ENCODE measurements at regions not wholly inside any gene's neighbourhood (a gene's known extent, or its start where the extent isn't known, plus 50 kb on each side); places are given as distances from the start of the nearest gene placed in this dataset.

DNA sequence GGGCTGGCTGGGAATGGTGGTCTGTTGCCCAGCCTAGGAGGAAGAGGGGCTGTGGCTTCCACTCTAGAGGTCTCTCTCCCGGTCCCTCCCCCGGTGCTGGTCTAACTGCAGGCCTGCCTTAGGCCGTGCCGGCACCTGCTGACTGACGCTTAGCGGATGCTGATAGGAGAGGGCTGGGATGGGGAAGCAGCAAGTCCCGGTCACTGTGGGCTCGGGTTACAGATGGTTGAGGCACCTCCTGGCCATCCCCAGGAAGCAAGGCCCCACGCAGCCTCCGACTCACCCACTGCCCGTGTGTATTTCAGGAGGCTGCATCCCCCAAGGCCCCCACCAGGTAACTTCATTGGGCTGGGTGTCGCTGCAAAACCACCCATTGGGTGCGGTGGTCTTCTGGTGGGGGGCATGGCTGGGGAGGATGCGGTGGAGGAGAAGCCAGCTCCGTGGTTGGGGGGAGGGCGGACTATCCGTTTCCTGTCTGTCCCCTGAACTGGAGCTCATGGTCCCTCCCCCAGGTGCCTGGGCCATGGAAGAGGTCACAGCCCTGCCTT is 278.9 kb downstream of the SEC14L1 start (continued):
- TF ChIP-seq, protein P1, sequence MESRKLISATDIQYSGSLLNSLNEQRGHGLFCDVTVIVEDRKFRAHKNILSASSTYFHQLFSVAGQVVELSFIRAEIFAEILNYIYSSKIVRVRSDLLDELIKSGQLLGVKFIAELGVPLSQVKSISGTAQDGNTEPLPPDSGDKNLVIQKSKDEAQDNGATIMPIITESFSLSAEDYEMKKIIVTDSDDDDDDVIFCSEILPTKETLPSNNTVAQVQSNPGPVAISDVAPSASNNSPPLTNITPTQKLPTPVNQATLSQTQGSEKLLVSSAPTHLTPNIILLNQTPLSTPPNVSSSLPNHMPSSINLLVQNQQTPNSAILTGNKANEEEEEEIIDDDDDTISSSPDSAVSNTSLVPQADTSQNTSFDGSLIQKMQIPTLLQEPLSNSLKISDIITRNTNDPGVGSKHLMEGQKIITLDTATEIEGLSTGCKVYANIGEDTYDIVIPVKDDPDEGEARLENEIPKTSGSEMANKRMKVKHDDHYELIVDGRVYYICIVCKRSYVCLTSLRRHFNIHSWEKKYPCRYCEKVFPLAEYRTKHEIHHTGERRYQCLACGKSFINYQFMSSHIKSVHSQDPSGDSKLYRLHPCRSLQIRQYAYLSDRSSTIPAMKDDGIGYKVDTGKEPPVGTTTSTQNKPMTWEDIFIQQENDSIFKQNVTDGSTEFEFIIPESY (CRISPR knock-in tag; IDR thresholded peaks at IDR 0.05): peak; percentile 97
- TF ChIP-seq MAZ (CRISPR knock-in tag; conservative IDR thresholded peaks at IDR 0.05 in 1 of 2, IDR thresholded peaks at IDR 0.05 in 1 of 2) (no peak), NRF1 (conservative IDR thresholded peaks at IDR 0.05 in 1 of 2, IDR thresholded peaks at IDR 0.05 in 1 of 2) (peak in 1 of 2 experiments; percentile 42; a peak in 2 of 4 replicates), CBX1 (IDR thresholded peaks at IDR 0.05; ENCODE audit: low read depth) (no peak), MEF2D (tag; conservative IDR thresholded peaks at IDR 0.05; ENCODE audit: low read depth) (no peak), ZNF57 (CRISPR knock-in tag; IDR thresholded peaks at IDR 0.05) (no peak), NONO (IDR thresholded peaks at IDR 0.05; ENCODE audit: low read depth in 2 of 2, low read length in 1 of 2) (no peak), RCOR1 (IDR thresholded peaks at IDR 0.05; ENCODE audit: borderline replicate concordance in 1 of 2, low read depth in 2 of 2, low read length in 2 of 2) (peak in 1 of 2 experiments; percentile 84; a peak in 2 of 4 replicates), BRCA1 (IDR thresholded peaks at IDR 0.05) (no peak), BRCA1 (CRISPR knock-in tag; IDR thresholded peaks at IDR 0.05) (no peak), PML (IDR thresholded peaks at IDR 0.05; ENCODE audit: low read length) (no peak), CTBP1 (IDR thresholded peaks at IDR 0.05; ENCODE audit: borderline replicate concordance) (peak; percentile 85)
- TF ChIP-seq, protein P2, sequence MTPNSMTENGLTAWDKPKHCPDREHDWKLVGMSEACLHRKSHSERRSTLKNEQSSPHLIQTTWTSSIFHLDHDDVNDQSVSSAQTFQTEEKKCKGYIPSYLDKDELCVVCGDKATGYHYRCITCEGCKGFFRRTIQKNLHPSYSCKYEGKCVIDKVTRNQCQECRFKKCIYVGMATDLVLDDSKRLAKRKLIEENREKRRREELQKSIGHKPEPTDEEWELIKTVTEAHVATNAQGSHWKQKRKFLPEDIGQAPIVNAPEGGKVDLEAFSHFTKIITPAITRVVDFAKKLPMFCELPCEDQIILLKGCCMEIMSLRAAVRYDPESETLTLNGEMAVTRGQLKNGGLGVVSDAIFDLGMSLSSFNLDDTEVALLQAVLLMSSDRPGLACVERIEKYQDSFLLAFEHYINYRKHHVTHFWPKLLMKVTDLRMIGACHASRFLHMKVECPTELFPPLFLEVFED (CRISPR knock-in tag; conservative IDR thresholded peaks at IDR 0.05): no peak
- TF ChIP-seq, protein P3, sequence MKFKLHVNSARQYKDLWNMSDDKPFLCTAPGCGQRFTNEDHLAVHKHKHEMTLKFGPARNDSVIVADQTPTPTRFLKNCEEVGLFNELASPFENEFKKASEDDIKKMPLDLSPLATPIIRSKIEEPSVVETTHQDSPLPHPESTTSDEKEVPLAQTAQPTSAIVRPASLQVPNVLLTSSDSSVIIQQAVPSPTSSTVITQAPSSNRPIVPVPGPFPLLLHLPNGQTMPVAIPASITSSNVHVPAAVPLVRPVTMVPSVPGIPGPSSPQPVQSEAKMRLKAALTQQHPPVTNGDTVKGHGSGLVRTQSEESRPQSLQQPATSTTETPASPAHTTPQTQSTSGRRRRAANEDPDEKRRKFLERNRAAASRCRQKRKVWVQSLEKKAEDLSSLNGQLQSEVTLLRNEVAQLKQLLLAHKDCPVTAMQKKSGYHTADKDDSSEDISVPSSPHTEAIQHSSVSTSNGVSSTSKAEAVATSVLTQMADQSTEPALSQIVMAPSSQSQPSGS (CRISPR knock-in tag; IDR thresholded peaks at IDR 0.05): no peak
- TF ChIP-seq, protein P4, sequence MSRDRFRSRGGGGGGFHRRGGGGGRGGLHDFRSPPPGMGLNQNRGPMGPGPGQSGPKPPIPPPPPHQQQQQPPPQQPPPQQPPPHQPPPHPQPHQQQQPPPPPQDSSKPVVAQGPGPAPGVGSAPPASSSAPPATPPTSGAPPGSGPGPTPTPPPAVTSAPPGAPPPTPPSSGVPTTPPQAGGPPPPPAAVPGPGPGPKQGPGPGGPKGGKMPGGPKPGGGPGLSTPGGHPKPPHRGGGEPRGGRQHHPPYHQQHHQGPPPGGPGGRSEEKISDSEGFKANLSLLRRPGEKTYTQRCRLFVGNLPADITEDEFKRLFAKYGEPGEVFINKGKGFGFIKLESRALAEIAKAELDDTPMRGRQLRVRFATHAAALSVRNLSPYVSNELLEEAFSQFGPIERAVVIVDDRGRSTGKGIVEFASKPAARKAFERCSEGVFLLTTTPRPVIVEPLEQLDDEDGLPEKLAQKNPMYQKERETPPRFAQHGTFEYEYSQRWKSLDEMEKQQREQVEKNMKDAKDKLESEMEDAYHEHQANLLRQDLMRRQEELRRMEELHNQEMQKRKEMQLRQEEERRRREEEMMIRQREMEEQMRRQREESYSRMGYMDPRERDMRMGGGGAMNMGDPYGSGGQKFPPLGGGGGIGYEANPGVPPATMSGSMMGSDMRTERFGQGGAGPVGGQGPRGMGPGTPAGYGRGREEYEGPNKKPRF (IDR thresholded peaks at IDR 0.05; ENCODE audit: low read depth, low read length): no peak
- TF ChIP-seq, protein P5, sequence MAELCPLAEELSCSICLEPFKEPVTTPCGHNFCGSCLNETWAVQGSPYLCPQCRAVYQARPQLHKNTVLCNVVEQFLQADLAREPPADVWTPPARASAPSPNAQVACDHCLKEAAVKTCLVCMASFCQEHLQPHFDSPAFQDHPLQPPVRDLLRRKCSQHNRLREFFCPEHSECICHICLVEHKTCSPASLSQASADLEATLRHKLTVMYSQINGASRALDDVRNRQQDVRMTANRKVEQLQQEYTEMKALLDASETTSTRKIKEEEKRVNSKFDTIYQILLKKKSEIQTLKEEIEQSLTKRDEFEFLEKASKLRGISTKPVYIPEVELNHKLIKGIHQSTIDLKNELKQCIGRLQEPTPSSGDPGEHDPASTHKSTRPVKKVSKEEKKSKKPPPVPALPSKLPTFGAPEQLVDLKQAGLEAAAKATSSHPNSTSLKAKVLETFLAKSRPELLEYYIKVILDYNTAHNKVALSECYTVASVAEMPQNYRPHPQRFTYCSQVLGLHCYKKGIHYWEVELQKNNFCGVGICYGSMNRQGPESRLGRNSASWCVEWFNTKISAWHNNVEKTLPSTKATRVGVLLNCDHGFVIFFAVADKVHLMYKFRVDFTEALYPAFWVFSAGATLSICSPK (IDR thresholded peaks at IDR 0.05; ENCODE audit: borderline replicate concordance): no peak
- TF ChIP-seq, protein P6, sequence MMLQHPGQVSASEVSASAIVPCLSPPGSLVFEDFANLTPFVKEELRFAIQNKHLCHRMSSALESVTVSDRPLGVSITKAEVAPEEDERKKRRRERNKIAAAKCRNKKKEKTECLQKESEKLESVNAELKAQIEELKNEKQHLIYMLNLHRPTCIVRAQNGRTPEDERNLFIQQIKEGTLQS (IDR thresholded peaks at IDR 0.05): 0 out of 2 replicates have a peak, but pooled peaks have one; percentile 7
- TF ChIP-seq, protein P6 (CRISPR knock-in tag; conservative IDR thresholded peaks at IDR 0.05): no peak
